Ishikawa (cell line): ENCODE measurements at regions not wholly inside any gene's neighbourhood (a gene's known extent, or its start where the extent isn't known, plus 50 kb on each side); places are given as distances from the start of the nearest gene placed in this dataset.

Source experiments
- CEBPB ChIP-seq: IDR thresholded peaks from 2 replicates; pipeline ENCODE4 v1.6.1; 2012
- CREB1 ChIP-seq: IDR thresholded peaks from 2 replicates; pipeline ENCODE4 v1.6.1; 2012; ENCODE audit warnings: low read depth
- EGR1 ChIP-seq: IDR thresholded peaks from 2 replicates; pipeline ENCODE4 v1.6.1; 2012
- EP300 ChIP-seq: IDR thresholded peaks from 2 replicates; pipeline ENCODE4 v1.6.1; 2012; ENCODE audit warnings: borderline replicate concordance
- FOXM1 ChIP-seq: IDR thresholded peaks from 2 replicates; pipeline ENCODE4 v1.6.1; 2012; ENCODE audit warnings: low read depth, borderline replicate concordance
- NFIC ChIP-seq: IDR thresholded peaks from 2 replicates; pipeline ENCODE4 v1.6.1; 2012
- RAD21 ChIP-seq: IDR thresholded peaks from 2 replicates; pipeline ENCODE4 v1.6.1; 2012; ENCODE audit warnings: low read depth
- TAF1 ChIP-seq: IDR thresholded peaks from 2 replicates; pipeline ENCODE4 v1.6.1; 2012; ENCODE audit warnings: low read depth, mild to moderate bottlenecking
- TCF12 ChIP-seq: IDR thresholded peaks from 2 replicates; pipeline ENCODE4 v1.6.1; 2012; ENCODE audit warnings: low read depth
- TEAD4 ChIP-seq: IDR thresholded peaks from 2 replicates; pipeline ENCODE4 v1.6.1; 2012
- YY1 ChIP-seq: IDR thresholded peaks from 2 replicates; pipeline ENCODE4 v1.6.1; 2012; ENCODE audit warnings: low read depth
- ZBTB7A ChIP-seq: IDR thresholded peaks from 2 replicates; pipeline ENCODE4 v1.6.1; 2012; ENCODE audit warnings: low read depth
- TF ChIP-seq, protein P1 (sequence below): IDR thresholded peaks from 2 replicates; pipeline ENCODE4 v1.6.1; 2012
- TF ChIP-seq, protein P2 (sequence below): IDR thresholded peaks from 2 replicates; pipeline ENCODE4 v1.6.1; 2012; ENCODE audit warnings: low read depth, mild to moderate bottlenecking
- TF ChIP-seq, protein P3 (sequence below): IDR thresholded peaks from 2 replicates; pipeline ENCODE4 v1.6.1; 2012

GRCh38 chr15:60119101-60119500 is 115.0 kb downstream of the FOXB1 start:
- TF ChIP-seq, protein P1, sequence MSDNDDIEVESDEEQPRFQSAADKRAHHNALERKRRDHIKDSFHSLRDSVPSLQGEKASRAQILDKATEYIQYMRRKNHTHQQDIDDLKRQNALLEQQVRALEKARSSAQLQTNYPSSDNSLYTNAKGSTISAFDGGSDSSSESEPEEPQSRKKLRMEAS, result no peak
- TF ChIP-seq EGR1, result no peak
- no peak for TF ChIP-seq YY1
- TF ChIP-seq RAD21, result no peak
- no peak for TF ChIP-seq NFIC
- TF ChIP-seq, protein P2, sequence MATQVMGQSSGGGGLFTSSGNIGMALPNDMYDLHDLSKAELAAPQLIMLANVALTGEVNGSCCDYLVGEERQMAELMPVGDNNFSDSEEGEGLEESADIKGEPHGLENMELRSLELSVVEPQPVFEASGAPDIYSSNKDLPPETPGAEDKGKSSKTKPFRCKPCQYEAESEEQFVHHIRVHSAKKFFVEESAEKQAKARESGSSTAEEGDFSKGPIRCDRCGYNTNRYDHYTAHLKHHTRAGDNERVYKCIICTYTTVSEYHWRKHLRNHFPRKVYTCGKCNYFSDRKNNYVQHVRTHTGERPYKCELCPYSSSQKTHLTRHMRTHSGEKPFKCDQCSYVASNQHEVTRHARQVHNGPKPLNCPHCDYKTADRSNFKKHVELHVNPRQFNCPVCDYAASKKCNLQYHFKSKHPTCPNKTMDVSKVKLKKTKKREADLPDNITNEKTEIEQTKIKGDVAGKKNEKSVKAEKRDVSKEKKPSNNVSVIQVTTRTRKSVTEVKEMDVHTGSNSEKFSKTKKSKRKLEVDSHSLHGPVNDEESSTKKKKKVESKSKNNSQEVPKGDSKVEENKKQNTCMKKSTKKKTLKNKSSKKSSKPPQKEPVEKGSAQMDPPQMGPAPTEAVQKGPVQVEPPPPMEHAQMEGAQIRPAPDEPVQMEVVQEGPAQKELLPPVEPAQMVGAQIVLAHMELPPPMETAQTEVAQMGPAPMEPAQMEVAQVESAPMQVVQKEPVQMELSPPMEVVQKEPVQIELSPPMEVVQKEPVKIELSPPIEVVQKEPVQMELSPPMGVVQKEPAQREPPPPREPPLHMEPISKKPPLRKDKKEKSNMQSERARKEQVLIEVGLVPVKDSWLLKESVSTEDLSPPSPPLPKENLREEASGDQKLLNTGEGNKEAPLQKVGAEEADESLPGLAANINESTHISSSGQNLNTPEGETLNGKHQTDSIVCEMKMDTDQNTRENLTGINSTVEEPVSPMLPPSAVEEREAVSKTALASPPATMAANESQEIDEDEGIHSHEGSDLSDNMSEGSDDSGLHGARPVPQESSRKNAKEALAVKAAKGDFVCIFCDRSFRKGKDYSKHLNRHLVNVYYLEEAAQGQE, result no peak
- no peak for TF ChIP-seq EP300
- TF ChIP-seq TEAD4, result no peak
- TF ChIP-seq, protein P3, sequence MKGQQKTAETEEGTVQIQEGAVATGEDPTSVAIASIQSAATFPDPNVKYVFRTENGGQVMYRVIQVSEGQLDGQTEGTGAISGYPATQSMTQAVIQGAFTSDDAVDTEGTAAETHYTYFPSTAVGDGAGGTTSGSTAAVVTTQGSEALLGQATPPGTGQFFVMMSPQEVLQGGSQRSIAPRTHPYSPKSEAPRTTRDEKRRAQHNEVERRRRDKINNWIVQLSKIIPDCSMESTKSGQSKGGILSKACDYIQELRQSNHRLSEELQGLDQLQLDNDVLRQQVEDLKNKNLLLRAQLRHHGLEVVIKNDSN, result no peak
- no peak for TF ChIP-seq ZBTB7A
- no peak for TF ChIP-seq FOXM1
- no peak for TF ChIP-seq TCF12
- TF ChIP-seq CREB1, result no peak
- TF ChIP-seq TAF1, result no peak
- no peak for TF ChIP-seq CEBPB

DNA sequence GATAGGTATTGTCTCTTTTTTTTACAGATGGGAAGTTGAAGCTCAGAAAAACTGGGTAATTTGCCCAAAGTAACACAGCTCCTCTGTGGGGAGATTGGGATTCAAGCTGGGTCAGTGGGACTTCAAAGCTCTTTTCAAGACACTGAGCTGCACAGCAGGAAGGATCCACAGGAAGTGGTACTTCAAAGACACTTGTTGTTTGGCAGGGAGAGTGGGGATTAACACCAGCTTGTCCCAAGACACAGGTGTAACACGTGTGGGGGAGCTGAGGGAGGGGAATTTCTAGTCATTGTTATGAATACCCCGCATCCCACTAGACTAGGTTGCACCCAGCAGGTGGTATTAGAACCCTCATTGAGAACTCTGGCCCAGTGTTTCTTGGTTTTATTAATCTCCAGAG is 116.0 kb downstream of the FOXB1 start:
- TF ChIP-seq, protein P1, result no peak
- no peak for TF ChIP-seq NFIC
- TF ChIP-seq EP300, result no peak
- no peak for TF ChIP-seq CEBPB
- TF ChIP-seq CREB1, result no peak
- TF ChIP-seq, protein P2, result no peak
- no peak for TF ChIP-seq EGR1
- TF ChIP-seq YY1, result no peak
- no peak for TF ChIP-seq TEAD4
- TF ChIP-seq TAF1, result no peak
- TF ChIP-seq TCF12, result no peak
- TF ChIP-seq ZBTB7A, result no peak
- TF ChIP-seq RAD21, result no peak
- TF ChIP-seq, protein P3, result no peak
- TF ChIP-seq FOXM1, result no peak

GRCh38 chr15:60121845-60122244 is 117.7 kb downstream of the FOXB1 start:
- no peak for TF ChIP-seq CEBPB
- TF ChIP-seq ZBTB7A, result no peak

- TF ChIP-seq ZBTB7A, result no peak
- no peak for TF ChIP-seq YY1
- TF ChIP-seq TEAD4, result no peak
- no peak for TF ChIP-seq NFIC
- TF ChIP-seq, protein P2, result no peak
- TF ChIP-seq TCF12, result no peak
- TF ChIP-seq FOXM1, result no peak
- TF ChIP-seq, protein P3, result no peak
- no peak for TF ChIP-seq EGR1
- no peak for TF ChIP-seq RAD21
These were observed 118.6 kb downstream of the FOXB1 start for GRCh38 chr15:60122691-60123090.

DNA sequence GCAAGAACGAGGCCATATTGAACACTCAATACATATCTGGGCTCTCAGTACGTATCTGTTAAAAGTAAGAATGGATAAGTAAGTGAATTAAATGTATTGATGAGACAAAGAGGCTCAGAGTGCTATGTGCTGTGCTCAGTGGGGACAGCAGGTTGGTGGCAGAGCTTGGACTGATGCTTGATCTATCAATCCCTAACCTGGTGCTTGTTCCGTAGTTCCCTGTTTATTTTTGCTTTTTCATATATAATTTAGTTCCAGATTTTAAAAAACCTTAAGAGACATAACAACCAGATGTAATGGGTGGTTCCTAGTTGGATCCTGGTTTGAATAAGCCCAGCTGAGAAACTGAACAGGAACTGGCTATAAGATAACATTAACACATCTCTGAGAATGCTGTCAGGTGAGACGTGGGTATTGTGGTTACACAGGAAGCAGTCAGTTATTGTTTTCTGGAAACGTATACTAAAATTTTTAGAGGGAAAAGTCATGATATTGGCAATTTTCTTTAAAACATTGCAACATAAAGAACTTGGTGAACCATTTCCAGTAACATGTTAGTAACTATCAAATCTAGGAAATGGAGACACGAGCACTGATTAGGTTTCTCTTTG is 120.5 kb downstream of the FOXB1 start:
- no peak for TF ChIP-seq RAD21
- no peak for TF ChIP-seq NFIC
- TF ChIP-seq TEAD4, result no peak
- TF ChIP-seq, protein P1, result no peak
- TF ChIP-seq, protein P3, result no peak
- TF ChIP-seq YY1, result no peak
- no peak for TF ChIP-seq CREB1
- no peak for TF ChIP-seq EGR1
- no peak for TF ChIP-seq TCF12
- TF ChIP-seq CEBPB, result no peak
- no peak for TF ChIP-seq FOXM1
- TF ChIP-seq, protein P2, result no peak
- TF ChIP-seq TAF1, result no peak
